Fibroblast of villous mesenchyme (primary cell): ENCODE measurements at regions not wholly inside any gene's neighbourhood (a gene's known extent, or its start where the extent isn't known, plus 50 kb on each side); places are given as distances from the start of the nearest gene placed in this dataset.
"Not testable (repeated sequence)": the region's sequence is repeated elsewhere in the genome, so short reads cannot be mapped to it uniquely, and the experiment has no call there.

Source experiments
- DNase-seq: peaks from one replicate; pipeline ENCODE4 v3.0.0-alpha.2; 2010; ENCODE audit warnings: low read depth
- H3K4me3 ChIP-seq: 2 replicates; pipeline ENCODE4 v1.5.1; 2011; ENCODE audit warnings: low read depth, mild to moderate bottlenecking, low read length
- TF ChIP-seq, protein P1 (sequence below): IDR thresholded peaks from 2 replicates; pipeline ENCODE4 v1.5.1; 2012; ENCODE audit warnings: low read depth, mild to moderate bottlenecking, low read length; ENCODE audit not compliant: insufficient read depth

GRCh38 chr2:95685513-95685912 is 93.7 kb downstream of the TRIM43 start:
- TF ChIP-seq, protein P1, sequence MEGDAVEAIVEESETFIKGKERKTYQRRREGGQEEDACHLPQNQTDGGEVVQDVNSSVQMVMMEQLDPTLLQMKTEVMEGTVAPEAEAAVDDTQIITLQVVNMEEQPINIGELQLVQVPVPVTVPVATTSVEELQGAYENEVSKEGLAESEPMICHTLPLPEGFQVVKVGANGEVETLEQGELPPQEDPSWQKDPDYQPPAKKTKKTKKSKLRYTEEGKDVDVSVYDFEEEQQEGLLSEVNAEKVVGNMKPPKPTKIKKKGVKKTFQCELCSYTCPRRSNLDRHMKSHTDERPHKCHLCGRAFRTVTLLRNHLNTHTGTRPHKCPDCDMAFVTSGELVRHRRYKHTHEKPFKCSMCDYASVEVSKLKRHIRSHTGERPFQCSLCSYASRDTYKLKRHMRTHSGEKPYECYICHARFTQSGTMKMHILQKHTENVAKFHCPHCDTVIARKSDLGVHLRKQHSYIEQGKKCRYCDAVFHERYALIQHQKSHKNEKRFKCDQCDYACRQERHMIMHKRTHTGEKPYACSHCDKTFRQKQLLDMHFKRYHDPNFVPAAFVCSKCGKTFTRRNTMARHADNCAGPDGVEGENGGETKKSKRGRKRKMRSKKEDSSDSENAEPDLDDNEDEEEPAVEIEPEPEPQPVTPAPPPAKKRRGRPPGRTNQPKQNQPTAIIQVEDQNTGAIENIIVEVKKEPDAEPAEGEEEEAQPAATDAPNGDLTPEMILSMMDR, result no peak
- H3K4me3 ChIP-seq, result no peak overlapping the region
- DNase-seq, result no peak

DNA sequence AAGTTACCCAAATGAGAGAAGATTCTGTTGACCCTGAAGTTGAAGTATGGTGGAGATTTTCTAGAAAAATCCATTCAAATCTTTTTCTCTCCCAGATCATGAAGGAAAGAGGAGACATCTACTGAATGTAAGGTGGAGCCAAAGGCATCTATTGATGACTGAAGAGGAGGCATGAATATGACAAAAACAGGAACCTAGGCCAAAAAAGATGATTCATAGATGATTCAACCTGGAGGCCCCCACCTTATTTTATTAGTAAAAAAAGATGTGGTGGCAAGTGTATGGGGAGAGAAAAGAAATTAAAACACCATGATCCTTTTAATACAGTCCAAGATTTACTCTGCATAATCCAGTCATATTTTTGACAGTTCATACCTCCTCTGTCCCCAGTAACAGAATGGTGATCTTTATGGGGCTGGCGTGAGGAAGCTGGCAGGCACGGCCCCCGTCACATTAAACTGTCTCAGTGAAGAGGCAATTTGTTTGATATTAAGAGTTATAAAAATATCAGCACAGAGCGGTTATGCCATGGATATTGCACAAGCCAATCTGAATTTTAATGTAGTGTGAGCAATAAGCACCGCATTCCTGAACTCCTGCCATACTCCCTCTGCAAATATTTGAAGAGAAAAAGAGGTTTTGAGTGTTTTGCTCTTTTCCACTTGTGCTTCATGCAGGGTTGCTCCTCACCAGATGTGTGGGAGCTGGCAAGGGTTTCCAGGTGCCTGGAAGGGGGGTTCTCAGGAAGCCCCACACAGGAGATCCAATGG is 94.4 kb downstream of the TRIM43 start:
- H3K4me3 ChIP-seq, result not testable (repeated sequence)
- peak; percentile 45 for DNase-seq

GRCh38 chr2:95687852-95688251 is 96.1 kb downstream of the TRIM43 start:
- DNase-seq, result peak; percentile 23
- not testable (repeated sequence) for H3K4me3 ChIP-seq

- DNase-seq, result peak; percentile 16
- not testable (repeated sequence) for H3K4me3 ChIP-seq
Observed at GRCh38 chr2:95691210-95691609, 99.4 kb downstream of the TRIM43 start.

DNA sequence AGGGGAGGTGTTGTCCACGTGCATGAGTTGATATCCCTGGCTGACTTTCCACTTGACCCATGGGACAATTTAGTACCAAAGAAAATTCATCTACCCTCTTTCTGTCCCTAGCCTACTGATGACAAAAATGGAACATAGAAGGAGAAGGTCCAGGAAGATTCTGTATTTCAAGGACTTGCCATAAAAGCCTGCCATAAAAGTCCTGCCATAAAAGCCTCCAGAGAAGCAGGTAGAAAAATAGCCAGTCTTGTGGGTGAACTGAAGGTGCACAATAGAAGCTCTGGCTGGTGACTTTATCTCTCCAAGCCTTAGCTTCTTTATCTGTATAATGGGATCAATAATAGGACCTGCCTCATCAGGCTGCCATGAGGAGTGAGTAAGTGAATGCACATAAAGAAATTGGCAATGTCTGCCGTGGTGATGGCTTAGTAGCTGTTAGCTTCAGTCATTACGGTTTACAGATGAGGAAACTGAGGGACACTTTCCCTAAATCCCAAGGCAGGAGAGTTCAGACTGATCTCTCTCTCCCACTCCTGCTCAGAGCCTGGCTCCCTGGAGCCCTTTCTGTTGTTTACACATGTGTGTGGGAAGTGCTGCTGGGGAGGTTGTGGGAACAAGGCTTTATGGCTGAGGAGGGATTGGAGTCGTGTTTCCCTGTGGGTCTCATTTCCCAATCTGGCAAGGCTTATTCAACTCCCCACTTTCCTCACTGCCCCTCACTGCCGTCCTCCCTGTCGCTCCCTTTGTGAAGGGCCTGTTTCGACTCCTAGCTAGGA is 101.5 kb downstream of the TRIM43 start:
- H3K4me3 ChIP-seq, result not testable (repeated sequence)
- peak; percentile 28 for DNase-seq

- no peak for DNase-seq
- TF ChIP-seq, protein P1, result no peak
- H3K4me3 ChIP-seq, result no peak overlapping the region
Observed at GRCh38 chr2:95695613-95696012, 103.8 kb downstream of the TRIM43 start.

- no peak for DNase-seq
- TF ChIP-seq, protein P1, result no peak
- H3K4me3 ChIP-seq, result no peak overlapping the region
Observed at GRCh38 chr2:95698146-95698545, 106.3 kb downstream of the TRIM43 start.

DNA sequence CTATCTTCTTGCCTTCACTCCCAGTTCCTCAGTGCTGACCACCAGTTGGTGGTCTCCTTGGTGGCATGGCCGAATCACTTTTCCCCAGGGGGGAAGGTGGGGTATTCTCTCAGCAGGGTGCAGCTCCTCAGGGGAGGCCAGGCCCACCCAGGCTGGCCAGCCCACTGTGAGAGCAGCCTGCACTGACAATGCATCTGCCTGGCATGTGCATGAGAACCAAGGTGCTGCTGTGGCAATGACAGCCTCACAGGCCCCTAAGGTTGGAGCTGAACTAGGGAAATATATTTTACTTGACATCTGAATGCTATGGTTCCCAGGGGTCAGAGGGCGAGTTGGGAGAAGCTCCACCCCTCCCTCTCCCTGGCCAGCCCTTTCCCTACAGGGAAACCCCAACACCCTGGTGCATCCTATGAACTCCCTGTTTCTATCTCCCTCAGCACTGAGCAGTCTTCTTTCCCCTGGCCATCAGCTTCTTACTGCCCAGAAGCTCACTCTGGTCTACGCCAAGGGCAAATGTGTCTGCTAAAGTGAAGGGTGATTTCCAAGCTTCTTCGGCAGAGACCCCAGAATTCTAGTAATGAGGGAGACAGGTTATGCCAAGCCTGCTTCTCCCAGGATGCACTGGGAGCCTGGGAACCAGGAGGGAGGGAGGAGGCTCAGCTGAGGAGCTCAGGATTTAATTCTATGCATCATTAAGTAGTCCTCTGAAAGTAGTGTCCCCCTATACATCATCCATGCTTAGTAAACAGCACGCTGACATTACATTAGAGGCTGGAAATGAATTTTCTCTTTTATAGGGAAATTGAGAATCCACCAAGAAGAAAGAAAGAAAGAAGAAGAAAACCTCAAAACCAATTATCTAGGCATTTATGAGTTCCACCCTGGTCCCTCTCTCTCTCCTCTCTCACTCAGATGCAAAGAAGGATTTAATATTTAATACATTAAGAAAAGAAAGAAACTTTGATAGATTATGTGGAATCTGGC is 107.7 kb downstream of the TRIM43 start:
- DNase-seq, H3K4me3 ChIP-seq: not testable (repeated sequence)

DNA sequence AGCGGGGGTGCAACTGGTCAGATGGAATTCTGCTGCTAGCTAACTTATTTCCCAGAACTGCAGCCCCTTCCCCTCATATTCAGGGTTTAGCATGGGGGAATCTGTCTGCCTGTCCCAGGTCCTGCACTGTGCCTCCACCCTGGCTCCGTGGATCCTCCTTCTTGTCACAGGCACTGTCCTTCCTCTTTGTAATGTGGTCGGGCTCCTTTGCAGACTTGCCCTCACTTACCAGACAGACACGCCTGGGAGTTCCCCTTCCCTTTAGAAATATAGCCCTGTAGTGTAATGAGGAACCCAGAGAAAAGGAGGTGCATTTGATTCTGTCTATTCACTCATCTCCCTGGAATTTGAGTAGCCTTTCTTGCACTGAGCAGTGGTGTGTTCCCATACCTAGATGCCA is 108.7 kb downstream of the TRIM43 start:
- DNase-seq, result no peak
- TF ChIP-seq, protein P1, result no peak
- no peak overlapping the region for H3K4me3 ChIP-seq
